HFF-Myc (cell line): ENCODE measurements at regions not wholly inside any gene's neighbourhood (a gene's known extent, or its start where the extent isn't known, plus 50 kb on each side); places are given as distances from the start of the nearest gene placed in this dataset.

Source experiments
- DNase-seq: peaks from one replicate; pipeline ENCODE4 v3.0.0-alpha.2; 2011; ENCODE audit warnings: low read depth; ENCODE audit errors: extremely low read depth
- H3K4me3 ChIP-seq: replicated peaks from 2 replicates; pipeline ENCODE4 v1.5.1; 2011; ENCODE audit warnings: low read depth, mild to moderate bottlenecking, control low read depth, low read length
- TF ChIP-seq, protein P1 (sequence below): IDR thresholded peaks from 2 replicates; pipeline ENCODE4 v1.5.1; 2012; ENCODE audit warnings: mild to moderate bottlenecking, low read depth, low read length, control low read depth; ENCODE audit errors: missing control alignments

DNA sequence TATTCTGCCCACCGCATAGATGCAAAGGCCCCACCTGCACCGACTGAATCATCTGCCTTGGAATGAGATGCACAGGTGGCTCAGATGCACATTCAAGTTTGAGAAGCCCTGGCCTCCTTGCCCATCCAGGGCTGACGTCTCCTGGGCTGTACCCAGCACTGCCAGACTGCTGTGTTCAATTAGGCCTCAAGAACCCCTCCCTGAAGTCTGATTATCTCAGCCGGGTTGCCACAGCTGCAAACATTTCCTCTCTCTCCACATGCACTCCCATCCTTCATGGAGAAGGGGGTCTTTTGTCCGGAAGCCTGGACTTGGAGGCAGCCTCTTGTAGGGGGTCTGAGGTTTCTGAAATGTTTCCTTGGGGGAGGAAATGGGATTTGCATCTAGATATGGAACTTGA lies 459.4 kb upstream of the PROK2 start:
- DNase-seq = no peak
- H3K4me3 ChIP-seq = no peak overlapping the region
- TF ChIP-seq, protein P1, sequence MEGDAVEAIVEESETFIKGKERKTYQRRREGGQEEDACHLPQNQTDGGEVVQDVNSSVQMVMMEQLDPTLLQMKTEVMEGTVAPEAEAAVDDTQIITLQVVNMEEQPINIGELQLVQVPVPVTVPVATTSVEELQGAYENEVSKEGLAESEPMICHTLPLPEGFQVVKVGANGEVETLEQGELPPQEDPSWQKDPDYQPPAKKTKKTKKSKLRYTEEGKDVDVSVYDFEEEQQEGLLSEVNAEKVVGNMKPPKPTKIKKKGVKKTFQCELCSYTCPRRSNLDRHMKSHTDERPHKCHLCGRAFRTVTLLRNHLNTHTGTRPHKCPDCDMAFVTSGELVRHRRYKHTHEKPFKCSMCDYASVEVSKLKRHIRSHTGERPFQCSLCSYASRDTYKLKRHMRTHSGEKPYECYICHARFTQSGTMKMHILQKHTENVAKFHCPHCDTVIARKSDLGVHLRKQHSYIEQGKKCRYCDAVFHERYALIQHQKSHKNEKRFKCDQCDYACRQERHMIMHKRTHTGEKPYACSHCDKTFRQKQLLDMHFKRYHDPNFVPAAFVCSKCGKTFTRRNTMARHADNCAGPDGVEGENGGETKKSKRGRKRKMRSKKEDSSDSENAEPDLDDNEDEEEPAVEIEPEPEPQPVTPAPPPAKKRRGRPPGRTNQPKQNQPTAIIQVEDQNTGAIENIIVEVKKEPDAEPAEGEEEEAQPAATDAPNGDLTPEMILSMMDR = no peak

DNA sequence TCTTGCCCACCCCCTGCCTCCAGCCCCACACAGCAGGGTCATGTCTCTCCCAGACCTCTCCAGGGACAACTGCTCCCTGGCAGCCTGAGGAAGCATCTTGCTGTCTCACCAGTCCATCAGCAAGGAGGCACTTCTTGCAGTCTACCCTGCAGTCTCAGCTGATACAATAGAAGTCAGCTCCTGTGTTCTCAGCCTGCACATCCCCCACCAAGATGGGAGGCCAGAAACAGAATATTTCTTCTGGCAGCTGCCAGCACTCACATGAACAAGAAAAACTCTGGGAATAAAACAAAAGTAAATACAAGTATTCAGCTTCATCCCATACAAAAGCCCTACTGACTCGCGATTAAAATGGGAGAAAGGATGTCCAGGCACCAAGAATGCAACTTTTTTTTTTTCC lies 457.4 kb upstream of the PROK2 start:
- no peak for DNase-seq
- H3K4me3 ChIP-seq = no peak overlapping the region
- TF ChIP-seq, protein P1 = no peak

DNA sequence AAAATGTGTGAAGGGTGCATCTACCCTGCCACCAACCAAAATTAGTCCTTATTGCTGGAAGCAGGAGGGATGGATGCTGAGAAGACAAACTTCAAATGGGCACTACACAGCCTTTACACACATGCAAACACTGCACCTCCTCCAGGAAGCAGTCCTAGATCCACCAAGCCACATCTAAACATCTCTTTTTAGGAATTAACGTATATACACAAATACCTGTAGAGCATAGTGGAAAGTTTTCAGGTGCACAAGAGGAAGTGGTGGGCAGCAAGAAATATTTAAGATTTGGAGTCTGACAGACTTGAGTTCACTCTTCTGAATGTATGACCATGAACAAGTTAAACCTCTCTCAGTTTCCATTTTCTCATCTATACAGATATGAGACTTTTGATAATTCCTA lies 456.6 kb upstream of the PROK2 start:
- no peak overlapping the region for H3K4me3 ChIP-seq
- no peak for DNase-seq
- TF ChIP-seq, protein P1 = no peak

DNA sequence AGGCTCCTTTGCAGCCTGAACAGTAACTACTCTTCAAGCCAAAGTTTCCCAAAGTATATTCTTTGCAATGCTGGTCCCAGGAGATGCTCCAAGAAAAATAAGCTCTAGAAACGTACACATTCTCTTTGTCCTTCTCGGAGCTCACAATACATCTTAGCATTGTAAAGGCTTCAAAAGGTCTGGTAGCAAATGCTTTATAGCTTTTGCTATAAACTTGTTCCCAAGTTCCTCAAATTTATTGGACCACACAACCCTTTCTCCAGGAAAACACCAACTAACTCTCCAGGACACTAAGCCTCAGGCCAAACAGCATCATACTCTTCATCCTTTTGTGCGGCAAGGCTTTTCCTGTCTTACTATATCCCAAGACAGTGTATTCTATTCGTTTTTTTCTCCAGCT lies 455.6 kb upstream of the PROK2 start:
- H3K4me3 ChIP-seq = no peak overlapping the region
- TF ChIP-seq, protein P1 = no peak
- DNase-seq = no peak

DNA sequence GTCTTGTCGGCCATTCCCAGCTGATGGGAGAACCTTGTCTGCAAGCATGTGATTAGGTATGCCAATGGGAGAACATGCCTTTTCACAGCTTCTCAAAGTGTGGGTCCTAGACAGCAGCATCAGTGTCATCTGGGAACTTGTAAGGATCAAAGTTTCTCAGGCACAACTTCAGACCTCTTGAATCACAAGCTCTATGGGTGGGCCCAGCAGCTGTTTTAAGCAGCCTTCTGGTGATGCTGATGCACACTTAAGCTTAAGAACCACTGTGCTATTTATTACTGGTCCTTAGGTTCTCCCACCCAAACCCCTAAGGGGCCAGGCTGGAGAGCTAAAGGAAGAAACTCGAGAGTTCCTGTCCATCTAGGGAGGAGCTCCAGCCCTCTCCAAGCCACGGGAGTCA lies 453.9 kb upstream of the PROK2 start:
- no peak for DNase-seq
- TF ChIP-seq, protein P1 = no peak
- H3K4me3 ChIP-seq = no peak overlapping the region

DNA sequence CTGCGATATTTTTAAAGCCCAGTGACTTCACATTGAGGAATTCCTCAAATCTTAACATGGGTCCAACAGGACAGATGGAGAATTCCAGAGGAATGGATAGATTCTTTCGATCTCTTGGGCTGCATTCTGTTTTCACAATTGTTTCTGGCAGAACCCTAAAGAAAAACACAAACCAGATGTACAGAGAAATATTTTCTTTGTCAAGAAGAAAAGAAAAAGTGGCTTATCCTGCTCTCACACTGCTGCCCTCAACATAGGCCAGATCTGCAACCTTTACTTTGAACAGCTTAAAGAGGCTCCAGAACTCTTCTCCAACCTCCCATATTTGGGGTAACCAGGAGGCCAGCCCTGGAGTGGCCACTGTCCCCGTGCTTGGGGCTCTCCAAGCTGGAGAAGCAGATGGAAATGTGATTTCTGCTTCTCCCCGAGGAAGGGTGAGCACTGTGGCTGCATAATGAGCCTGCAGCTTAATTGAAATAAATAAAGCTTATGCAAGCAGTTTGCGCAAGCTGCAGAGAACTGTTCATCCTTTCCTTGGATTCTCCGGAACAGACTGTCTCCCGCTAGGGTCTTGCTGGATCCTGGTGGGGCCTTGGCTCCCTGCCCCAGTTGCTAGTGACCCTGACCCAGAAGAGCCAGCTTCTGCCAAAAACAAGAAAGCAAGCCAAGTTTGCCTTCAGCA lies 453.2 kb upstream of the PROK2 start:
- TF ChIP-seq, protein P1 = no peak
- no peak for DNase-seq
- H3K4me3 ChIP-seq = no peak overlapping the region

DNA sequence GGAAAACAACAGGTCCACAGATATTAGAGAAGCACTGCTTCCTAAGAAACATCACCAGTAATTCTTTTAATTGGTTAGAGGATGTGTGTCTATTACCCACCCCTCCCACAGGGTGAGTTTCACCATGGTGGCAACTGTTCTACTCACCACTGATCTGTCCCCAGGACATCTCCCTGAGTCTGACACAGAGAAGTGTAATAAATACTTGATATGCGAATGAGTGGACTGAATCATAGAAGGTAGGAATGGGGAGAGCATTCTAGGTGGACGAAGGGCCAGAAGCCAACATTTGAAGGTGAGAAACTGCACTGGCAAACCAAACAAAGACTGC lies 452.7 kb upstream of the PROK2 start:
- no peak overlapping the region for H3K4me3 ChIP-seq
- no peak for DNase-seq
- TF ChIP-seq, protein P1 = no peak
